ENCODE measurements at regions not wholly inside any gene's neighbourhood (a gene's known extent, or its start where the extent isn't known, plus 50 kb on each side); places are given as distances from the start of the nearest gene placed in this dataset.
"Not testable (repeated sequence)": the region's sequence is repeated elsewhere in the genome, so short reads cannot be mapped to it uniquely, and the experiment has no call there.

- no peak for DNase-seq (ENCODE audit: low spot score)
Observed at GRCh38 chr11:105432241-105432995, 177.5 kb upstream of the GRIA4 start.

GRCh38 chr11:105429096-105429910 is 180.6 kb upstream of the GRIA4 start:
- no peak for DNase-seq (ENCODE audit: low spot score)

GRCh38 chr11:105407101-105407500 is 202.8 kb upstream of the GRIA4 start:
- DNase-seq (ENCODE audit: low spot score): no peak

- no peak for DNase-seq (ENCODE audit: low spot score)
Observed at GRCh38 chr11:105401269-105401809, 208.5 kb upstream of the GRIA4 start.

DNA sequence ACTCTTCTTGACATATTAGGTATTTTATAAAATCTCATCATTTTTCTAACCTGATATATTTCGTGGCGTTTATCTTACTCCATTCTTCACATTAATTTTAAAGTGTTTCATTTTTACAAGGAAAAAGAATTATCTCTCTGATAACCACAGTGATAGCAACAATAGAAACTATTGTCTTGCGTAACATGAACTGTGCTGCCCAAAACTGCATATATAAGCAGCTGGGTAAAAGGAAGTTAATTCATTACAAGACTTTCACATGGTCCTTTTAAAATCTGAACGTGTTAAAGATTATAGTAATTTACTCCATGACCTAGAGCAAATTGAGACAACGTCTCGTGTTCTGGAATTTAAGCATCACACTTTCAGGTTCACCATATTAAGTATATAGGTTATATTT is 210.4 kb upstream of the GRIA4 start:
- DNase-seq (ENCODE audit: low spot score): no peak

DNA sequence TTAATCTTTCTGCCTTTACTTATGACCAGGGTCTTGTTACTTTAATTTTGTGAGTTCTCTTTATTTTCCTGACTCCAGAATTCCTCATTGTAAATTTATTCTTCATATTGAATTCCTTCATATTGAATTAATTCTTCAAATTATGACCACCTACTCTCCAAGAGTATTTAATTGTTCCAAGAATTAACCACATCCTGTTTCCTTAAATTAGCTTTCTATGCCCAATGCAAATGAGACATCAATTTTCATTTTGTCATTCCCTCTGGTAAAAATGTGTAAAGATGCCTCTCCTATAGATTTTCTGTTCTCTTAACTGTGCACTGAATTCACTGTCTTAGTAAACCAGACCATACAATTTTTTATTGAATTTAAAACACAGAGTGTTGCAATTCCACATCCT is 211.2 kb upstream of the GRIA4 start:
- DNase-seq (ENCODE audit: low spot score): no peak

- DNase-seq (ENCODE audit: low spot score): no peak
Observed at GRCh38 chr11:105393326-105393725, 216.5 kb upstream of the GRIA4 start.

- DNase-seq (ENCODE audit: low spot score): no peak
Observed at GRCh38 chr11:105392556-105392955, 217.3 kb upstream of the GRIA4 start.

DNA sequence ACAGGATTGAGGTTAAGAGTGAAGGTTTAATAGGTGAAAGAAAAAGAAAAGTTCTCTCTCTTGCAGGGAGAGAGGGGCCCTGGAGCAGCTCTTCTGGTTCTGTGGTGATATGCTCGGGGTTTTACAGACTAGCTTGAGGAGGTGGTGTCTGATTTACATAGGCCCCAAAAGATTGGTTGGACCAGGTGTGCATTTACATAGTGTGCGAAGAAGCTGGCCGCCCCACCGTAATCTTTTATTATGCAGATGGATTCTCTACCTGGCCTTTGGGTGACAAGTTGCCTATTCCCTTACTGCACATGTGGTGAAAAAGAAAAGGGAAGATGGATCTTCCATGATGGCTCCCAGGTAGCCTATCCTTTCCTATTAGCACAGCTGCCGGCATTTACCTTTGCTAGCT is 219.9 kb upstream of the GRIA4 start:
- no peak for DNase-seq (ENCODE audit: low spot score)

GRCh38 chr11:105388006-105388405 is 221.9 kb upstream of the GRIA4 start:
- no peak for DNase-seq (ENCODE audit: low spot score)

- DNase-seq (ENCODE audit: low spot score): no peak
Observed at GRCh38 chr11:105381941-105382340, 227.9 kb upstream of the GRIA4 start.

- DNase-seq (ENCODE audit: low spot score): no peak
Observed at GRCh38 chr11:105377870-105378269, 232.0 kb upstream of the GRIA4 start.

DNA sequence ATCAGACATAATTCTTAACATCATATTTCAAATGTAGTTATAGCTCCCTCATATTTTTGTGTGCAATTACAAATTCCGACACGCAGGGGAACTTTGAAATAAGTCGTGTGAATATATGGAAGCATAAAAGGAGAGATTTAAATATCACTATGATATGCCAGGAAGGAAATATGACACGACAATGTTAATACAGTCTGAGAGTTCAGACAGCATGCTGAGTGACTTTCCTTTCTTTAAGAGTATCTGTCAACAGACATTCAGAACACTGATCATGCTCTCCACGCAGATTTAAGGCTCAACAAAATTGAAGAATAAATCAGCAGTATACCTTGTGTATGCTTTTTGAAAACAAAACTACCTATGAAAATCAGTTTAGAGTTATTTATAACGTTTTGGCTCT is 232.6 kb upstream of the CARD18 start:
- DNase-seq (ENCODE audit: low spot score): no peak

DNA sequence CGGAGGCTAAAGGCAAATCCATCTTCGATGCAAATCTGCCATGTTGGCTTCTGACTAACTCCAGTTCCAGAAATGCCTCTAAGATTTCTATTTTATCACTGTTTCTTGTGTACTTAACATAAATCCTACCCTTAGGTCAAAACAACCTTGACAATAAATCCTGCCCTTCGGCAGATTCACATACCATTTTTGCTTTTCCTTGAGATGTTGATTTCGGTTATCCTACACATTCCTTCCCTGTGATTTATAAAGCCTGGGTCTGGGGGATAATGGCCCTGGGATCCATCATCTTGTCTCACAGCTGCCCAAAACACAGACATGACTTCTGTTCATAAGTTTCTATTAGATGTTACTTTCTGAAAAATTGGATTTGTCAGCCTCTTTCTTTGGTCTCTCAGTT is 231.7 kb upstream of the CARD18 start:
- no peak for DNase-seq (ENCODE audit: low spot score)

DNA sequence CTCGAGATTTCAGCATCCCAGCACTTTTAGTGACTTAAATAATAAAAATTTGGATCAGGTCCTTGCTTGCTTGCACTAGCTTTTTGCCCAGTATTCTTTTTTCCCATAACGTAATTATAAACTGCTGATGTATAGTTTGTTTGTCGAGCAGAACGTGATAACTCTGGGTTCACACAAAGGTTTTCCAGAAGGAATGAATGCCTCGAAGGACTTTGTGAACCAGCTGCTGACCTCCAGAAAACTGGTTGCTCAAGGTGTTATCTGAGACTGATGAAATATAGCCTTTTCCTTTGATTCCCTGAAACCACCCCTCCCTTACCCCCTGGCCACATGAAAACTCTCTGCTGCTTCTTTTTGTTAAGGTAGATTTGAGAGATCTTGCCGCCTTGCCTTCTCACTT is 229.1 kb upstream of the CARD18 start:
- no peak for DNase-seq (ENCODE audit: low spot score)

- DNase-seq (ENCODE audit: low spot score): no peak
Observed at GRCh38 chr11:105367129-105367528, 227.6 kb upstream of the CARD18 start.

GRCh38 chr11:105361651-105362050 is 222.1 kb upstream of the CARD18 start:
- no peak for DNase-seq (ENCODE audit: low spot score)

DNA sequence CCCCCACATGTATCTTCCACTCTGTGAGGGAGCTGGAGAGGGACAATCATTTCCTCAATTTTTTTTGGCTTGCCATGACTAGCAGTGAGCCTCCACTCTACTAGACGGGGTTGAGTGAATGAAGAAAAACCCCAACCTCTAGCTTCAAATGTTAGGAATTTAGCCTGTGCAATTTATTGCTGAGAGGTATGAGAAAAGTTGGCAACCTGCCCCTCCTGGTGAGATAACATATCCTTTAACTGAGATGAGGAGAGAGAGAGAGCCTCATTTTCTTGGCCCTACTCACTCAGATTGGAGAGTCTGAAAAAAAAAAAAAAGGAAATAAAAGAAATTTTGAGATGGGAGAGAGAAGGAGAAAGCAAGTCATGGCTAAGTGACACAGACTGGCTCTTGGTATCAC is 218.2 kb upstream of the CARD18 start:
- no peak for DNase-seq (ENCODE audit: low spot score)

DNA sequence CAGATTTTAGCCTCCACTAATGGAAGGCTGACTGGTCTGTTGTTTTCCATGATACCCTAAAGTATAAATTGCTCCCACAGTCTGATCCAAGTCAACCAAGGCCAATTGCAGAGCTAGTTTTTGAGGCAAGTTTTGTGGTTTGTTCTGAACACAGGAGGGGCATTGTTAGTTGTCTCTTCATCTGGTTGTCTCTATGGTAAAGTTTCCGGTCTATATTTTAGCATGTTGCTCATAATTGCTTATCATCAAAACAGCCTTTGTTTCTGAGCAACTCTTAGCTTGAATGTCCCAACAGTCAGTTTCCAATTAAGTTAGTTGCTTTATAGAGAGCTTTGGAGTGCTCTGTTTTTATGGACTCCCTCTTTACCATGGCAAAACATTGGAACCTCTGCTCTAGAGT is 217.6 kb upstream of the CARD18 start:
- DNase-seq (ENCODE audit: low spot score): no peak

- DNase-seq (ENCODE audit: low spot score): not testable (repeated sequence)
Observed at GRCh38 chr11:105349867-105350266, 210.3 kb upstream of the CARD18 start.

- DNase-seq (ENCODE audit: low spot score): no peak
Observed at GRCh38 chr11:105344938-105345337, 205.4 kb upstream of the CARD18 start.

DNA sequence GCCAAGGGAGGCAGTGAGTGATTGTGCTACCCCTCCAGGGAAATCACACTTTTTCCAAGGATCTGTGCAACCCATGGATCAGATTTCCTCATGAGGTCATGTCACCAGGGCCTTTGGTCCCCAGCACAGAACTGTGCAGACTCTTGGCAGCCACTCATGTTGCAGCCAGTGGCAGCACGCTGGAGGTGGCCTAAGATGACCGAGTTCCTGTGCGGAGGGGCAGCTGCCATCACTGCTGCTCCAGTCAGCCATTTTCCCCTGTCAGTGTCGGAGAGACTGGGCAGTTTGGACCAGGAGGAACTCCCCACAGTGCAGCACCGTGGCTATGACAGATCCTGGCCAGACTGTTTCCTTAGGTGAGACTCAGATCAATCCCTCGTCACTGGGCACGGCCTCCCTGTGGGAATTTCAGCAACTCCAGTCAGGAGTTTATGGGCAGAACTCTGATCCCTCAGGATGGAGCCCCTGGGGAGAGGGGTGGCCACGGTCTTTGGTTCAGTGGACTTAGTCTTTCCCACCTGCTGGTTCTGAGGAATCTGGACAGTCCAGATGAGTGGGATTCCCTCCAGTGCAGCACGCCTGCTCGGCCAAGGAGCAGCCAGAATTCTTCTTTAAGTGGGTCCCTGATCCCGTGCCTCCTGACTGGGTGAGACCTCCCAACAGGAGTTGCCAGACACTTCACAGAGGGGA is 194.6 kb upstream of the CARD18 start:
- DNase-seq (ENCODE audit: low spot score): no peak

GRCh38 chr11:105333153-105333552 is 193.6 kb upstream of the CARD18 start:
- DNase-seq (ENCODE audit: low spot score): no peak

Data from CD4-positive, alpha-beta T cell treated with Interleukin-15 for 4 hours (primary cell).